HL-60 (cell line): ENCODE measurements at regions not wholly inside any gene's neighbourhood (a gene's known extent, or its start where the extent isn't known, plus 50 kb on each side); places are given as distances from the start of the nearest gene placed in this dataset.

ENCODE experiments used
- CTCF ChIP-seq: IDR thresholded peaks from one replicate; pipeline ENCODE4 v1.5.1; 2011; ENCODE audit warnings: low read length, control low read depth, inconsistent platforms; ENCODE audit not compliant: insufficient read depth
- GABPA ChIP-seq: IDR thresholded peaks from 2 replicates; pipeline ENCODE4 v1.6.1; 2012; ENCODE audit warnings: low read depth
- POLR2AphosphoS5 ChIP-seq: IDR thresholded peaks from 2 replicates; pipeline ENCODE4 v1.6.1; 2012; ENCODE audit warnings: low read depth
- SPI1 ChIP-seq: IDR thresholded peaks from 2 replicates; pipeline ENCODE4 v1.6.1; 2012; ENCODE audit warnings: low read depth, mild to moderate bottlenecking, borderline replicate concordance

GRCh38 chr2:21811541-21811940 lies 687.8 kb downstream of the TDRD15 start:
- TF ChIP-seq CTCF (no peak), POLR2AphosphoS5 (no peak), SPI1 (no peak), GABPA (no peak)
